ENCODE measurements at regions not wholly inside any gene's neighbourhood (a gene's known extent, or its start where the extent isn't known, plus 50 kb on each side); places are given as distances from the start of the nearest gene placed in this dataset.

DNA sequence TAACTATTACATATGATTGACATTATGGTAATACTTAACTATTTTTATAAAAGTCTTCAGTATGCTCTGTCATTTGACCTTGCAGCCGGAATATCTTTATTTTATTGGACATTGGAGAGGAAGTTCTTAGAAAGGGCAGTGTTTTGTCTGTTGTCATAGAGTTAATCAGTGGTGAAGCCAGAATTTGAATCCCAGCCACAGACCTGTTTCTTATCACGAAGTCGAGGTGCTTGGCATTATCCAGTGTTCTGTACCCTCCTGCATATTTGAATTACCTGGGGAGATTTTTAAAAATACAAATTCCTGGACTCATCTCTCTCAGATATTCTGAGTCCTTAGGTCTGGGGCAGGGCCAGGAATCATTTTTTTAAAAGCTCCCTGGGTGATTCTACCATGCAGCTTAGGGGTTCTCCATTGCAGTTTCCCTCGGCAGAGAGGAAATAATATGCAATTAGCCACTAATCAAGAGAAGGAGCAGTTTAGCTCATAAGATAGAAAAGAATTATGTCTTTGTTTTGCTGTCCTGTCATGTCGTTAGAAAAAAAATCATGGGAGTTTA lies 195.6 kb upstream of the CFAP20DC start:
- DNase-seq (ENCODE audit: low spot score) = no peak
- H3K4me3 ChIP-seq = no peak overlapping the region
- no peaks in the 10 kb centered on the region for H3K27me3 ChIP-seq

DNA sequence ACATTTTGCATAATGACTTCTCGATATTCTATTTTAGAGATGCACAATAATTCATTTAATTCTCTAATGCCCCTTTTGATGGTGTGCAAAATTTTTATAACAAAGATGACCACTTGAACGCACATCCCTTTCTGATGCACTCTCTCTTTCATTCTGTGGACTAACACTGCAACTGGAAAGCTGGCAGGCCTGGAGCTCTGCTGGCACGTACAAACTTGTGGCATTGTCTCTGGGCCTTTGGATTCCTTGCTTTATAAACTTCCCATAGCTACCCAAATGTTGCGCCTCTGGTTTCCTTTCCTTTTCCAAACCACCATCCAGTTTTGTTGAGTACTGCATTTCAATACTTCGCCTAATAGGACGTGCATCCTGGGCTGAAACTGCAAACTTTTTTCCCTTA lies 194.5 kb upstream of the CFAP20DC start:
- H3K27me3 ChIP-seq = no peaks in the 10 kb centered on the region
- H3K4me2 ChIP-seq = no peak overlapping the region
- H2AFZ ChIP-seq = no peak overlapping the region
- TF ChIP-seq EZH2phosphoT487 (IDR thresholded peaks at IDR 0.05; ENCODE audit: low read depth, severe bottlenecking, unreplicated experiment) = no peak
- no peak for TF ChIP-seq EZH2 (IDR thresholded peaks at IDR 0.05; ENCODE audit: borderline replicate concordance)
- TF ChIP-seq, protein P1, sequence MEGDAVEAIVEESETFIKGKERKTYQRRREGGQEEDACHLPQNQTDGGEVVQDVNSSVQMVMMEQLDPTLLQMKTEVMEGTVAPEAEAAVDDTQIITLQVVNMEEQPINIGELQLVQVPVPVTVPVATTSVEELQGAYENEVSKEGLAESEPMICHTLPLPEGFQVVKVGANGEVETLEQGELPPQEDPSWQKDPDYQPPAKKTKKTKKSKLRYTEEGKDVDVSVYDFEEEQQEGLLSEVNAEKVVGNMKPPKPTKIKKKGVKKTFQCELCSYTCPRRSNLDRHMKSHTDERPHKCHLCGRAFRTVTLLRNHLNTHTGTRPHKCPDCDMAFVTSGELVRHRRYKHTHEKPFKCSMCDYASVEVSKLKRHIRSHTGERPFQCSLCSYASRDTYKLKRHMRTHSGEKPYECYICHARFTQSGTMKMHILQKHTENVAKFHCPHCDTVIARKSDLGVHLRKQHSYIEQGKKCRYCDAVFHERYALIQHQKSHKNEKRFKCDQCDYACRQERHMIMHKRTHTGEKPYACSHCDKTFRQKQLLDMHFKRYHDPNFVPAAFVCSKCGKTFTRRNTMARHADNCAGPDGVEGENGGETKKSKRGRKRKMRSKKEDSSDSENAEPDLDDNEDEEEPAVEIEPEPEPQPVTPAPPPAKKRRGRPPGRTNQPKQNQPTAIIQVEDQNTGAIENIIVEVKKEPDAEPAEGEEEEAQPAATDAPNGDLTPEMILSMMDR (IDR thresholded peaks at IDR 0.05; ENCODE audit: poor library complexity) = no peak
- H3K4me1 ChIP-seq (ENCODE audit: insufficient read depth) = peaks cover 12% of the 10 kb centered on the region
- H4K20me1 ChIP-seq (ENCODE audit: insufficient read depth, poor library complexity, severe bottlenecking) = no peaks in the 10 kb centered on the region
- H3K27ac ChIP-seq = no peak overlapping the region
- 86% methylated on average over 6 of the region's 6 CpGs for WGBS (ENCODE audit: low lambda C conversion rate, missing lambda C conversion rate)
- H3K9me3 ChIP-seq (ENCODE audit: low read depth) = no peaks in the 10 kb centered on the region
- no peak for DNase-seq (ENCODE audit: low spot score)
- no peaks in the 10 kb centered on the region for H3K79me2 ChIP-seq
- no peak overlapping the region for H3K4me3 ChIP-seq
- H3K9me2 ChIP-seq (replicated peaks; ENCODE audit: insufficient read depth) = no peaks in the 10 kb centered on the region
- no peaks in the 10 kb centered on the region for H3K36me3 ChIP-seq (replicated peaks; ENCODE audit: insufficient read depth, low read depth)

More for the DNA sequence above, 195.6 kb upstream of the CFAP20DC start:
- no peak for TF ChIP-seq EZH2 (IDR thresholded peaks at IDR 0.05; ENCODE audit: borderline replicate concordance)
- TF ChIP-seq, protein P1 (IDR thresholded peaks at IDR 0.05; ENCODE audit: poor library complexity) = no peak
- no peak for TF ChIP-seq EZH2phosphoT487 (IDR thresholded peaks at IDR 0.05; ENCODE audit: low read depth, severe bottlenecking, unreplicated experiment)
- H3K27ac ChIP-seq = no peak overlapping the region
- no peak overlapping the region for H2AFZ ChIP-seq
- no peaks in the 10 kb centered on the region for H3K9me3 ChIP-seq (ENCODE audit: low read depth)
- no peaks in the 10 kb centered on the region for H3K79me2 ChIP-seq
- H3K9me2 ChIP-seq (replicated peaks; ENCODE audit: insufficient read depth) = no peaks in the 10 kb centered on the region
- peak overlapping the region; percentile 22 for H3K4me2 ChIP-seq
- 34% methylated on average over 5 of the region's 5 CpGs for WGBS (ENCODE audit: low lambda C conversion rate, missing lambda C conversion rate)
- no peaks in the 10 kb centered on the region for H4K20me1 ChIP-seq (ENCODE audit: insufficient read depth, poor library complexity, severe bottlenecking)
- H3K4me1 ChIP-seq (ENCODE audit: insufficient read depth) = peaks cover 12% of the 10 kb centered on the region
- no peaks in the 10 kb centered on the region for H3K36me3 ChIP-seq (replicated peaks; ENCODE audit: insufficient read depth, low read depth)

DNA sequence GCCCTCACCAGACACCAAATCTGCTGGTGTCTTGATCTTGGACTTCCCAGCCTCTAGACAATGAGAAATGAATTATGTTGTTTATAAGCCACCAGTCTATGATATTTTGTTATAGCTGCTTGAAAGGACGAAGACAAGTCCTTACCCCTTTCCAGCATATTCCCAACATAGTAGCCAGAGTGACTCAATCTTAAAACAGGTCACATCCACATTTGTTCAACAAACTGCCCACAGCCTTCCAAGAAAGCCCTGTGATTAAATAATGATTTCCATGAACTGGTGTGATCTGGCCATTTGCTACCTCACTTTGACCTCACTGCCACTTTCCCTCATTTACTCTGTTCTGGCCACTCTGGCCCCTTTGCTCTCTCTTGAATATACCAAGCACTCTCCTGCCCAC lies 193.7 kb upstream of the CFAP20DC start:
- no peak overlapping the region for H3K27ac ChIP-seq
- no peak for TF ChIP-seq EZH2phosphoT487 (IDR thresholded peaks at IDR 0.05; ENCODE audit: low read depth, severe bottlenecking, unreplicated experiment)
- TF ChIP-seq, protein P1 (IDR thresholded peaks at IDR 0.05; ENCODE audit: poor library complexity) = no peak
- peaks cover 12% of the 10 kb centered on the region for H3K4me1 ChIP-seq (ENCODE audit: insufficient read depth)
- H3K36me3 ChIP-seq (replicated peaks; ENCODE audit: insufficient read depth, low read depth) = no peaks in the 10 kb centered on the region
- H3K4me3 ChIP-seq = no peak overlapping the region
- H2AFZ ChIP-seq = no peak overlapping the region
- DNase-seq (ENCODE audit: low spot score) = no peak
- H4K20me1 ChIP-seq (ENCODE audit: insufficient read depth, poor library complexity, severe bottlenecking) = no peaks in the 10 kb centered on the region
- H3K9me2 ChIP-seq (replicated peaks; ENCODE audit: insufficient read depth) = no peaks in the 10 kb centered on the region
- H3K79me2 ChIP-seq = no peaks in the 10 kb centered on the region
- 100% methylated on average over 1 of the region's 1 CpG for WGBS (ENCODE audit: low lambda C conversion rate, missing lambda C conversion rate)
- no peaks in the 10 kb centered on the region for H3K27me3 ChIP-seq
- H3K9me3 ChIP-seq (ENCODE audit: low read depth) = no peaks in the 10 kb centered on the region
- H3K4me2 ChIP-seq = no peak overlapping the region

Data from hepatocyte (in vitro differentiated cells).